HG03280 (cell line): ENCODE measurements at regions not wholly inside any gene's neighbourhood (a gene's known extent, or its start where the extent isn't known, plus 50 kb on each side); places are given as distances from the start of the nearest gene placed in this dataset.
A peak's percentile ranks its signal among the peaks of the same experiment; 100 is the strongest.

ENCODE experiments used
- ATAC-seq: cut with Tn5 transposase; IDR thresholded peaks from one replicate; pipeline ENCODE4 v1.9.1; 2021; ENCODE audit warnings: mild to moderate bottlenecking, moderate library complexity; ENCODE audit not compliant: unreplicated experiment

- ATAC-seq, result no peak
These were observed 256.9 kb downstream of the GPATCH2 start for GRCh38 chr1:217373761-217374701.

- ATAC-seq, result no peak
These were observed 258.6 kb downstream of the GPATCH2 start for GRCh38 chr1:217372049-217372970.

DNA sequence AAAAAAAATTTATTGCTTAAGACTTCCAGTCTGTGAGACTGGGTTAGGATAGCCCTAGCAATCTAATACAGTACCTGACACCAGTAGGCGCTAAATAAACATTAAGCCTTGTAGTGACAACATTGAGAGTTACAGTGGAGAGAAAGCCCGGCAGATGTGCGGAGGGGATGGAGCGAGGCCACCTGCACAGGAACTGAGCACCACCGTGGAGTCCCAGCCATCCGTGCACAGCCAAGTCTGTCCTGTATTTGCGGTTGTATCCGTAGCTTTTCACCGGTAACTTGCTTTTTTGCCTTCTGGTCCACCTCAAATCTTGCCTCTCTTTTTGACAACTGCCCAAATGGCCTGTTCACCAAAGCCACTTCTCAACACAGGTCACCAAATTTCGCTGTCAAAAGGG is 260.1 kb downstream of the GPATCH2 start:
- ATAC-seq, result no peak

- ATAC-seq, result peak; percentile 8
These were observed 260.8 kb downstream of the GPATCH2 start for GRCh38 chr1:217369996-217370551.

DNA sequence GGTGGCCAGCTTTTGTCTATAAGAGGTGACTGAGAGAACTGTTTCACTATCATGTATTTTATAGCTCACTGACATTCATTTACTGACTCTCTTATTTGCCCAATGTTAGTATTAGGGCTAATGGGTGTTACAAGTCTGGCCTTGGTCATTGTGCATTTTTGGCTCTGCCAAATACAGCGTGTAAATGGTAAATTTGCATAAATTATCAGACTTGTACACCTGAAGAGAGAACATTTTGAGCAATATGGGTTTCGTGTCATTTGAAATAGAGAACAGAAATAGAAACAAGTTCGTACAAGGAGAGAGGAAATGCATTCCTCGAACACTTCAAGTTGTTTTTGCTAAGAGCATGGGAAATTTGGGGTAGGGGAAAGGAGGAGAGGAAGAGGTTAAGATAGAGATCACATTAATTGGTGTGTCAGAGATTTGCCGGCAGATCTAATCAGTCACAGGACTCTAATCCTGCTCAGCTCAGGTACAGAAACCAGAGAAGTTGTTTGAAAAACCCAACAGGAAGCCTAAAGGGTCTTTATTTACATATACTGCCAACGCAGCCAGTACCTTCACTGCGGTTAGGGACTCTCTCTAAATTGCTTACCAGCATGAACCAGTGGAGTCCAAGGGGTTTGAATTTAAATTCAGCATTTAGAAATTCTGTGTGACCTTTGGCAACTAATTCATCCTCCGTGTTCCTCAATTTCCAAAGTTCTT is 261.5 kb downstream of the GPATCH2 start:
- ATAC-seq, result peak; percentile 89

GRCh38 chr1:217364220-217364619 is 266.7 kb downstream of the GPATCH2 start:
- no peak for ATAC-seq

- ATAC-seq, result no peak
These were observed 267.6 kb downstream of the GPATCH2 start for GRCh38 chr1:217363319-217363718.

DNA sequence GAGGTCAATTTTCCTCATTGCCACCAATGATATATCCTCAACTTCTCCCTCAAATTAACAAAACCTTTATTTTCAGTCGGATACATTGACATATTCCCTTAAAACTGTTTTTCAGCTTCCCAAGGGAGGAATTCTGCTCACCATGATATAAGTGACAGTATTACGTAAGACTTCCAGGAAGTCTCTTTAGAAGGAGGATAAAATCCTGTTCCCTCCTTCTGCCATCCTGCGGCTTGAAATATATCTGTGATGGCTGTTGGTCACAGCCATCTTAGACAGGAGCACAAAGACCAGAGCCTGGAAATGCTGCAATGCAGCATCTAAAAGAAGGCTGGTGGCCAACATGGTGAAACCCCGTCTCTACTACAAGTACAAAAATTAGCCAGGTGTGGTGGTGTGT is 270.4 kb downstream of the GPATCH2 start:
- no peak for ATAC-seq

GRCh38 chr1:217354895-217355294 is 276.0 kb downstream of the GPATCH2 start:
- no peak for ATAC-seq

GRCh38 chr1:217348960-217349664 is 281.8 kb downstream of the GPATCH2 start:
- no peak for ATAC-seq

GRCh38 chr1:217344712-217345111 is 286.2 kb downstream of the GPATCH2 start:
- no peak for ATAC-seq

DNA sequence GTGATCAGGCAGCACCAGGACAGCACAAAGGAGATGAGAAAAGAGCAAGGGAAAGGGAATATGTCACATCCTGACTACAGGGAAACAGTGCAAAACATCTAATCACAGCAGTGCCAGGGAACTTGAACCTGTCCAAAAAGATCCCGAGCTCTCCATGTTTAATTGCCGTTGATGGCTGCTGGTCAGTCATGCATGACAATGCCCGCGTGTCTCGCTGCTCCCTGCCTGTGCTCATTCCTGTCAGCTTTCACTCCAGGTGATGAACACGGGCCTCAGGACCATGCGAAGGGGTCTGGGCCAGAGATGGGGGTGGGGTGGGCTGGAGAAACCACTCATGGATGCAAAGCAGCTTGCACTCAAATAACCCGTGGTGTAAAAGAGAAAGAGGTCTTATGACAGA is 287.0 kb downstream of the GPATCH2 start:
- ATAC-seq, result no peak

GRCh38 chr1:217342105-217342504 is 288.8 kb downstream of the GPATCH2 start:
- ATAC-seq, result no peak

DNA sequence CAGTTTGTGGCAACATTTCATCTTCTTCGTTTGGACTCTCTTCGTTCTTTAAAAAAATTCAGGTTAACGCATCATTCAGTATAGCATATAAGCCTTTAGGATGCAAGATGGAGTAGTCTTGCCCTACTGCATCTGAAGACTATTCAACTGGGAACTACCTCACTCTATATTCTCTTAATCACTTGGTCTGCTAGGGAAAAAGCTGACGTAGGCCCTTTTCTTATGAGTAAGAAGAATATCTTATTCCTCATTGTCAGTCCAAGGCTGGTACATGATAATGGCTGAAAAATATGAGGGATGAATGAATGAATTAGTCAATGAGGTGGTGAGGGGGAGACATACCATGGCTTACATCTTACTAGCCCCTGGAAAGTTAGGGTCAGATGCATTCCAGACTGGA is 294.2 kb downstream of the GPATCH2 start:
- no peak for ATAC-seq

DNA sequence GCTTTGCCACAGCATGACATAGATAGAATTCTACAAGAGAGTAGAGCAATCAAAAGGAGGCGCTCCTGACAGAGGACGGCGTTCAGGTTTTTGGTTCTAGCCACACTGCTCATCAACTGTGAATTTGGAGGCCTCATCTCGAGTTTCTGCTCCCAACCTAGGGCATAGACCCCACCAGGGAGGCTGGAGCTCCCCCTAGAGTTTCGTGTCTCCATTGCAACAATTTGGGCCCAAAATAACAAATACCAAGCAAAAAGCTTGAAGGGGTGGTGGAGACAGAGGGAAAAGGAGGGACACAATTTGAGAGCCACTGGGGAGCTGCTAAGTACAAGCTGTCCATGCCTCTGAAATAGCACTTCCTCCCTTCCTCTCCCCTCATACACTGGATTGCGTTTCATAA is 297.0 kb downstream of the GPATCH2 start:
- ATAC-seq, result peak; percentile 78

DNA sequence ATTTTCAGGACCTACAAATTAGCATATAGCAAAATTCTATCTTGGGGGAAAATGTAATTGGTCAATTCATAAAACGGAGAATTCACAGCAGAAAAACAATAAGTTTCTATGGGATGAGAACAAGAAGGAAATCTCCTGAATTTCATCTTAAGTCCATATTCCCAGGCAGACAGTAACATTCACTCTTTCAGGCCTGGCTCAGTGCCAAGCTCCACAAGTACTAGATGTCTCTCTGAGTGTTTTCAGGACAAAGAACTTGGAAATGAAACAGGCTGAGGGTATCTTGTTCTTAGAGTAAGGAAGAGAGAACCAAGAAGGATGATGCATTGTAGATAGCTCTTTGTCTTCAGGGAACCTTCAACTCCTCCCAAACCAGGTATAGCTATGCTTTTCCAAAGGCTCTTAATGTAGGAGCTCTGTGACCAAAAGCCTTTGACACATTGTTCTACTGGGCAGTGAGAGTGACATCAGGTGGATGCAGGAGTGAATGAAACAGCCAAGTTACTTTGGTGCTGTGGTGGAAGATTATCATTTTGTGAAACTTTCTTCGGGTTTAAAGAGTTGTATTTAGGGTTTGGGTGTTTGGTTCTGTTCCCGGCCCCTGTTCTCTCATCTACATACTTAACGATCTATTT is 298.3 kb downstream of the GPATCH2 start:
- no peak for ATAC-seq

- ATAC-seq, result no peak
These were observed 299.2 kb downstream of the GPATCH2 start for GRCh38 chr1:217331698-217332097.

DNA sequence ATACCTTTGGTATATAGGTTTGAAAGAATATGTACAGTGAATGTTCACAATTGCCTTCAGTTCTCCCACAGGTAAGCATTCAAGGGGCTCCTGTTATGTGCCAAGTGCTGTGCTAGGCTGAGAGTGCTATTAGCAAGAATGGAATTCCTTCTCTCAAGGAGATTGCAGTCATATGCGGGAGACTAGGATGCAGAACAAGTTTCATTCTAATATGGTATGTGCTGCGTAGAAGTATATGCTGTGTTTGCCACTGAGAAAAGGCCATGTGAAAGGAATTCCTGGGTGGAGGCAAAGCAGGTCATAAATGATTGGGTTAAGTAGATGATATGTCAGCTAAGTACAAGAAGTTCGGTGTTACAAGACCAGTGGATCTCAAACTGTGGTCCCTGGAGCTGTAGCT is 303.0 kb downstream of the GPATCH2 start:
- ATAC-seq, result no peak

DNA sequence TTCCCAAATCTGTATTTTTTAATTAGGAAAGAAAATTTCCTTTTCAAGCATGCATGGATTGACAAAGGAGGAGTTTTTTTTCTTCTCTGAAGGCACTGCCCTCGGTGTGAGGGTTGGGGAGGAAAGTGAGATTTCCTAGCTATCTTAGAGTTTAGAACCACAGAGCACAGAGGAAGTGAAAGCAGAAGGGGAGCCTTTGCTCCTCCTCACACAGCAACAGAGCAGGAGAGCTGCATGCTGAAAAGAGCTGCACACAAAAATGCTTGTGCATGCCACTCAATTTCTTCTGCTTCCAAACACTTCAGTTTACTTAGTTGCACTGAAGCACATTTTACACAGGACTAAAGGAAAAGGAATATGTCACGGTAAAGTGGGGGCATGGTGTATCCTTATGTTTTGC is 308.1 kb downstream of the GPATCH2 start:
- ATAC-seq, result peak; percentile 99

DNA sequence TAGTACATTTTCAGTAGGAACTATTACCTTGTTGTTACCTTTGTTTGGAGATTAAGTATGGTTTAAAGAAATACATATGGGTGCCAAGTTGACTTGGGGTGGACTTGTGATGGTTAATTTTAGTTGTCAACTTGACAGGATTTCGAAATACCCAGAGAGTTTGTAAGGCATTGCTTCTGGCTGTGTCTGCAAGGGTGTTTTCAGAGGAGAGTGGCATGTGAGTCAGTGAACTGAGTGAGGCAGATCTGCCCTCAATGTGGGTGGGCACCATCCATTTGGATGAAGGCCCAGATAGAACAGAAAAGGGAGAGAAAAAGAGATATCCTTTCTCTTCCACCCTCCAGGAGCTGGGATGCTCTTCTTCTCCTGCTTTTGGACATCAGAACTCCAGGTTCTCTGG is 315.5 kb downstream of the GPATCH2 start:
- no peak for ATAC-seq
